PFSK-1 (cell line): ENCODE measurements at regions not wholly inside any gene's neighbourhood (a gene's known extent, or its start where the extent isn't known, plus 50 kb on each side); places are given as distances from the start of the nearest gene placed in this dataset.

Source experiments
- FOXP2 ChIP-seq: optimal IDR thresholded peaks from 2 replicates; pipeline ENCODE3; 2011; ENCODE audit warnings: borderline replicate concordance, control low read depth, inconsistent platforms; ENCODE audit not compliant: insufficient read depth; ENCODE audit errors: extremely low read length, extremely low read depth
- POLR2AphosphoS5 ChIP-seq: IDR thresholded peaks from 2 replicates; pipeline ENCODE4 v1.6.1; 2012; ENCODE audit warnings: low read depth, mild to moderate bottlenecking, control low read depth, low read length, moderate library complexity
- SIN3A ChIP-seq: IDR thresholded peaks from 2 replicates; pipeline ENCODE4 v1.6.1; 2012; ENCODE audit warnings: mild to moderate bottlenecking, low read length, moderate library complexity, borderline replicate concordance; ENCODE audit not compliant: insufficient read depth
- TAF1 ChIP-seq: IDR thresholded peaks from 2 replicates; pipeline ENCODE4 v1.6.1; 2012; ENCODE audit warnings: low read length, control low read depth, borderline replicate concordance; ENCODE audit not compliant: insufficient read depth
- TF ChIP-seq, protein P1 (sequence below), 2 experiments: IDR thresholded peaks; 2 replicates each; pipeline versions ENCODE4 v1.6.1 to v1.8.0; 2011 to 2012; ENCODE audit warnings: low read depth in 2 of 2, low read length in 2 of 2, control low read depth in 1 of 2, inconsistent platforms in 1 of 2, mild to moderate bottlenecking in 1 of 2, moderate library complexity in 1 of 2; ENCODE audit not compliant: insufficient read depth in 1 of 2

DNA sequence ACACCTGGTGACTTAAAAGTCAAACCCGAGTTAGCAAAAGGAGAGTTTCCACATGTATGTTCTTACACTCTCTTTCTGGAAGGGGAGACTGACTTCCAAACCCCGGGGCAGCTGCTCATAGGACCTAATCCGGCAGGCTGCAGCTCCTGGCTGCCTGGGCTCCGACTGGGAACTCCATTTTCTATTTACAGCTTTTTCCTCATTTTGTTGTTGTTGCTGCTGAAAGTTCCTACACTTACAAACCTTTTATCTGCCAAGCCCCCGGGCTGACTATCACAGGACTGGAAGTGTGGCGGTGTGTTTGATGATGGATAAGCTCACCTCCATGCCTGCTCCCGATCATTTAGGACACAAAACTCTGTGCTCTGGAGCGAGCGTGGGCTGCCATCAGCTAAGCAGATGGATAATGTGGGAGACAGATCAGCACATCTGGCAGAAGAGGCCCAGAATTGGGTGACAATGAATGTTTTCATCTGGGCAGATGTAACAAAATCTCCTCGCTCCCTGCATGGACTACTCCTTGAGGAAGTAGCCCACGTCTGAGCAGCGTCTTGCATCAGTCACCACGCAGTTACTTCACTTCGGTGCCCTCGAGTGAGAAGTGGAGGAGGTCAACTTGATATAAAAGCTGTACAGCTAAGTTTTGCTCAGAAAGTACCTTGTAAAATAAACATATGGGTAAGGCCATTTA lies 114.4 kb upstream of the COPS8 start:
- no peak for TF ChIP-seq SIN3A
- TF ChIP-seq FOXP2: no peak
- TF ChIP-seq, protein P1, sequence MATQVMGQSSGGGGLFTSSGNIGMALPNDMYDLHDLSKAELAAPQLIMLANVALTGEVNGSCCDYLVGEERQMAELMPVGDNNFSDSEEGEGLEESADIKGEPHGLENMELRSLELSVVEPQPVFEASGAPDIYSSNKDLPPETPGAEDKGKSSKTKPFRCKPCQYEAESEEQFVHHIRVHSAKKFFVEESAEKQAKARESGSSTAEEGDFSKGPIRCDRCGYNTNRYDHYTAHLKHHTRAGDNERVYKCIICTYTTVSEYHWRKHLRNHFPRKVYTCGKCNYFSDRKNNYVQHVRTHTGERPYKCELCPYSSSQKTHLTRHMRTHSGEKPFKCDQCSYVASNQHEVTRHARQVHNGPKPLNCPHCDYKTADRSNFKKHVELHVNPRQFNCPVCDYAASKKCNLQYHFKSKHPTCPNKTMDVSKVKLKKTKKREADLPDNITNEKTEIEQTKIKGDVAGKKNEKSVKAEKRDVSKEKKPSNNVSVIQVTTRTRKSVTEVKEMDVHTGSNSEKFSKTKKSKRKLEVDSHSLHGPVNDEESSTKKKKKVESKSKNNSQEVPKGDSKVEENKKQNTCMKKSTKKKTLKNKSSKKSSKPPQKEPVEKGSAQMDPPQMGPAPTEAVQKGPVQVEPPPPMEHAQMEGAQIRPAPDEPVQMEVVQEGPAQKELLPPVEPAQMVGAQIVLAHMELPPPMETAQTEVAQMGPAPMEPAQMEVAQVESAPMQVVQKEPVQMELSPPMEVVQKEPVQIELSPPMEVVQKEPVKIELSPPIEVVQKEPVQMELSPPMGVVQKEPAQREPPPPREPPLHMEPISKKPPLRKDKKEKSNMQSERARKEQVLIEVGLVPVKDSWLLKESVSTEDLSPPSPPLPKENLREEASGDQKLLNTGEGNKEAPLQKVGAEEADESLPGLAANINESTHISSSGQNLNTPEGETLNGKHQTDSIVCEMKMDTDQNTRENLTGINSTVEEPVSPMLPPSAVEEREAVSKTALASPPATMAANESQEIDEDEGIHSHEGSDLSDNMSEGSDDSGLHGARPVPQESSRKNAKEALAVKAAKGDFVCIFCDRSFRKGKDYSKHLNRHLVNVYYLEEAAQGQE (IDR thresholded peaks at IDR 0.05; ENCODE audit: insufficient read depth in 1 of 2, low read depth in 2 of 2, low read length in 2 of 2): no peak
- TF ChIP-seq POLR2AphosphoS5: no peak
- no peak for TF ChIP-seq TAF1

DNA sequence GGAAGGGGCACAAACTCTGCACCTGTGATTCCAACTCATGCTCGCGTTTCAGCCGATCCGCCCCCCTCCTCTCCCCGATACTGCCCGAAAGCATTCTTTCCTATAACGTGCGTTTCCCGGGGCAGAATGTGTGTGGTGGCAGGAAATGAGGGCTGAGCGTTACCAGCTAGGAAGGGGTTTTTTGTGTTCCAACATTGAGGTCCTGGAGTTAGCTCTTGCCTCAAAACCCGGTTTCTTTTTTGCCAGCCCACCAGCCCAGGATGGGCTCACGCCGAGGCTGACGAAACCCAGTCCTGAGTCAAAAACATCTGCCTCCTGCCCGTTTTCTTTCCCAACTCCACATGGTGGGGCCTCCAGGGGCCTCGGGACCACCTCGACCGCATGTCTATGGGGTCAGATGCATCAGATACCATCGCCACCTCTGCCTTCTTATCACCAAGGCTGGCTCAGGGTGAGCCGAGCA lies 113.7 kb upstream of the COPS8 start:
- no peak for TF ChIP-seq TAF1
- no peak for TF ChIP-seq POLR2AphosphoS5
- no peak for TF ChIP-seq FOXP2
- TF ChIP-seq SIN3A: no peak
- TF ChIP-seq, protein P1 (IDR thresholded peaks at IDR 0.05; ENCODE audit: insufficient read depth in 1 of 2, low read depth in 2 of 2, low read length in 2 of 2): no peak

DNA sequence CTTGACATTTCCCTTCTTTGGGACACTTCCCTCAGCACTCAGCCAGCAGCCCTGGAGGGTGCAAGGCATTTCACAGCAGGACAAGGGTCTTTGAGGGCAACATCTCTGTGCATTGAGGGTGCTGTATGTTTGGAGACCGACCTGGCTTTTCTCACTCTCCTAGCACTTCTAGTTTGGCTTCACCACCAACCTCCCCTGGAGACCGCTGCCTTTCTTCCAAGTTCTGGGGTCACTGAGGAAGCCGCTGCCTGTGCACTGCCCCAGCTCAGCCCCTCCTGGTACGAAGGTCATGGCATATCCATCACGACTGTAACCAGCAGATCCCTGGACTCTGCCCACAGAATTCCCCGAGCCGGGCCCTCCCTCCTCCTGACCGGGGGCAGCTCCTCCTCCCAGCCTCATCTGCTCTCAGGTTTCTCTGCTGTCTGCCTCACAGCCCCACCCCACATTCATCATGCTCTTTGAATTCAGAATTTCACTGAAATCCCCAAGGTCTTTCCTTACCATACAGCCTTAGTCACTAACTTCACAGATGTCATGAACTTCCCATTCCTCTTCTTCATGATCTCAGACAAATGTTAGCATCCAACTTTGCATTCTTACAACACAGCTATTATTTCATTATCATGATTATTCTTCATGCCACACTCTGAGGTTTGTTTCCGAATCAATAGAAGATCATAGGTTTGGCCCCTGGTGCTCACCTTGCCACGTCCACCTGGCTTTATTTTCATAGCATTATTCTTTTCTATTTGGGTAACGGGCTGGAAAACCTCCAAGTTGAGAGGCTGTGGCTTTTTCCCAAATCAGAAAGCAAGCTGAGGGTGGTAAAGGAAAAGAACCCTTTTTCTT lies 113.0 kb upstream of the COPS8 start:
- no peak for TF ChIP-seq FOXP2
- TF ChIP-seq SIN3A: no peak
- TF ChIP-seq, protein P1 (IDR thresholded peaks at IDR 0.05; ENCODE audit: insufficient read depth in 1 of 2, low read depth in 2 of 2, low read length in 2 of 2): no peak
- TF ChIP-seq POLR2AphosphoS5: no peak
- no peak for TF ChIP-seq TAF1

DNA sequence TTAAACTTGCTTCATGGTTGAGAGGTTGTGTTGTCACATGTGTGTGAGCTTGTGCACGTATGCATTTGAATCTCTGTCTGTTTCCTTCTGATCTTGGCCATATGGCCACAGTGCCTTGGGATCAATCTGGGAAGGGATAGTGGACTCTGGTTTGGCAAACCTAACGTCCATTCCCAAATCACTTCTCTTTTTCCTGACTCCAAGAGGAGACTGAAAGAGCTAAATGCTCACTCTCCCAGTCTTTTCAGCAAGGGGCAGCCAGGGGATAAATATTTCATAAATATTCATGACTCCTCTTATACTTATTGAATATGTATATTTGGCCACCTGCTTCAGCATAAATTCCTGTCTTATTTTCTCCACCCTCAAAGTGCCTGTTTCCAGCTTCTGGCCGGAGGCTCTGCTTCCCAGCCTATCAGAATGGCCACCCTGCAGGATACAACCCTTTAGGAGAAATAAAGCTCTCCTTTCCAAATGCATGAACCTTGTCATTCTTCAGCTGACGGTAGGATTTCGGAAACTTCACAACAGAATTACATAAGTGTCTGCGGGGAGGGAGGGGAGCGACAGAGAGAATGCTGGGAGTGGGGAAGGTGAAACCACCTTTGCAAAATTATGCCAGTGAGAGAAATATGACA lies 112.2 kb upstream of the COPS8 start:
- TF ChIP-seq TAF1 (no peak), POLR2AphosphoS5 (no peak), FOXP2 (no peak), SIN3A (no peak)
- TF ChIP-seq, protein P1 (IDR thresholded peaks at IDR 0.05; ENCODE audit: insufficient read depth in 1 of 2, low read depth in 2 of 2, low read length in 2 of 2): no peak
